K562 (cell line): ENCODE measurements at regions not wholly inside any gene's neighbourhood (a gene's known extent, or its start where the extent isn't known, plus 50 kb on each side); places are given as distances from the start of the nearest gene placed in this dataset.

ENCODE experiments used
- ATAC-seq: fragments of 200-7000 bp; cut with Tn5 transposase; 3 replicates; pipeline ENCODE4 v1.9.1; 2020; ENCODE audit warnings: moderate library complexity
- BruUV-seq: library from RNA; stranded (reverse); fragments of 400-500 nt; replicated peaks from 2 replicates; lab custom pipeline; 2021; lab: Mats Ljungman, UMichigan
- CTCF ChIA-PET: fragments of 300-600 bp; formaldehyde crosslinking; extraction: SDS; loops from one replicate; lab custom pipeline; 2021; ENCODE audit warnings: low intra/inter-chr PET ratio; lab: Yijun Ruan, JAX
- POLR2A ChIA-PET: fragments of 300-600, 350-650 bp; sonication (Branson Sonifier 250); formaldehyde crosslinking; extraction: SDS; loops from one replicate; lab custom pipeline; 2021; ENCODE audit warnings: antibody characterized with exemption, inconsistent platforms; lab: Yijun Ruan, JAX
- DNase-seq, 4 experiments: peaks; one replicate each; pipeline versions ENCODE4 v3.0.0 to v3.0.0-alpha.2; 2011 to 2018; ENCODE audit warnings: low spot score in 3 of 4, mixed read lengths in 3 of 4; ENCODE audit errors: extremely low read depth in 1 of 4
- FAIRE-seq: peaks from 2 replicates; lab custom pipeline; 2011; peaks lifted over from hg19 to GRCh38; lab: Jason Lieb, UNC
- H2AFZ ChIP-seq: 2 replicates; pipeline ENCODE4 v1.6.0; 2011; ENCODE audit warnings: low read depth, low read length, control low read depth, inconsistent platforms
- H3K27ac ChIP-seq: fragments of 200-600 bp; 3 replicates; pipeline ENCODE4 v1.8.0; 2011; ENCODE audit warnings: low read depth, mild to moderate bottlenecking, control low read depth, inconsistent platforms, low read length, moderate library complexity, mixed read lengths; ENCODE audit errors: extremely low read depth
- H3K27me3 ChIP-seq, 2 experiments: fragments of 300-600 bp in 1 of 2; 2 replicates in 1 of 2; 3 replicates in 1 of 2; pipeline versions ENCODE4 v1.6.0 to v1.8.0; 2011; ENCODE audit warnings: inconsistent platforms in 2 of 2, low read length in 2 of 2, mild to moderate bottlenecking in 1 of 2, mixed read lengths in 1 of 2, moderate library complexity in 1 of 2; ENCODE audit not compliant: control insufficient read depth in 2 of 2, insufficient read depth in 2 of 2
- H3K36me3 ChIP-seq: fragments of 300-600 bp; 3 replicates; pipeline ENCODE4 v1.8.0; 2011; ENCODE audit warnings: mild to moderate bottlenecking, low read length, inconsistent platforms; ENCODE audit not compliant: control insufficient read depth, insufficient read depth
- H3K4me1 ChIP-seq, 2 experiments: fragments of 200-600 bp in 1 of 2; replicated peaks in 1 of 2; 2 replicates in 1 of 2; 3 replicates in 1 of 2; pipeline versions ENCODE4 v1.5.1 to v1.8.0; 2011; ENCODE audit warnings: inconsistent platforms in 2 of 2, low read length in 2 of 2, mild to moderate bottlenecking in 1 of 2, mixed read lengths in 1 of 2, moderate library complexity in 1 of 2; ENCODE audit not compliant: control insufficient read depth in 2 of 2, insufficient read depth in 2 of 2
- H3K4me2 ChIP-seq: 2 replicates; pipeline ENCODE4 v1.6.1; 2011; ENCODE audit warnings: low read length, control low read depth, inconsistent platforms, mixed read lengths; ENCODE audit not compliant: insufficient read depth
- H3K4me3 ChIP-seq: fragments of 200-600 bp; sonication (generic), shearing (Covaris generic); 2 replicates; pipeline ENCODE4 v1.5.1; 2016; ENCODE audit warnings: control low read depth, inconsistent platforms
- H3K79me2 ChIP-seq: fragments of 200-600 bp; 3 replicates; pipeline ENCODE4 v1.8.0; 2011; ENCODE audit warnings: low read length, inconsistent platforms; ENCODE audit not compliant: control insufficient read depth, insufficient read depth
- H3K9ac ChIP-seq, 2 experiments: 2 replicates each; pipeline versions ENCODE4 v1.6.0 to v1.6.1; 2011; ENCODE audit warnings: low read depth in 2 of 2, low read length in 2 of 2, control low read depth in 1 of 2, inconsistent platforms in 1 of 2, mild to moderate bottlenecking in 1 of 2, mixed read lengths in 1 of 2; ENCODE audit not compliant: insufficient read depth in 1 of 2
- H3K9me1 ChIP-seq: one replicate; pipeline ENCODE4 v1.6.0; 2011; ENCODE audit warnings: inconsistent platforms, mild to moderate bottlenecking, low read length, moderate library complexity; ENCODE audit not compliant: control insufficient read depth, insufficient read depth
- H3K9me3 ChIP-seq: replicated peaks from 2 replicates; pipeline ENCODE4 v1.5.1; 2011; ENCODE audit warnings: low read depth, low read length, inconsistent platforms; ENCODE audit not compliant: control insufficient read depth, insufficient read depth
- H4K20me1 ChIP-seq: replicated peaks from 2 replicates; pipeline ENCODE4 v1.6.1; 2011; ENCODE audit warnings: low read length, inconsistent platforms, mixed read lengths; ENCODE audit not compliant: control insufficient read depth, insufficient read depth
- ERF ChIP-seq: fragments of 450-650 bp; formaldehyde crosslinking; IDR thresholded peaks from 2 replicates; pipeline ENCODE4 v1.4.0; 2020; ENCODE audit warnings: mild to moderate bottlenecking, mixed read lengths
- MTA2 ChIP-seq: fragments of 450-650 bp; IDR thresholded peaks from 2 replicates; pipeline ENCODE4 v1.6.1; 2016; ENCODE audit warnings: low read depth
- NFIX ChIP-seq: fragments of 250-450 bp; sonication (Bioruptor Pico); IDR thresholded peaks from 2 replicates; pipeline ENCODE4 v1.4.0; 2020; ENCODE audit warnings: low read depth, mild to moderate bottlenecking, moderate library complexity
- THRAP3 ChIP-seq: fragments of 450-650 bp; IDR thresholded peaks from 2 replicates; pipeline ENCODE4 v1.6.1; 2016; ENCODE audit warnings: mild to moderate bottlenecking, inconsistent platforms, borderline replicate concordance
- ZFX ChIP-seq: sonication (generic); formaldehyde crosslinking; IDR thresholded peaks from 2 replicates; pipeline ENCODE4 v1.8.0; 2022; ENCODE audit warnings: mild to moderate bottlenecking, missing genetic modification reagents, moderate library complexity
- WGBS: fragments of 100-300 bp; shearing (Covaris generic); methylation state at CpG from one replicate; pipeline ENCODE4 v1.1.6; 2016; ENCODE audit warnings: low coverage, mixed read lengths; ENCODE audit not compliant: insufficient coverage; ENCODE audit errors: missing lambda C conversion rate; 5-methylcytosine and 5-hydroxymethylcytosine counted together
- in situ Hi-C: fragments of 300-500 bp; cut with MboI; formaldehyde crosslinking; loops from 4 replicates; pipeline ENCODE4 v1.15.0; 2018; ENCODE audit warnings: inconsistent platforms, mixed read lengths
- intact Hi-C: fragments of 100-400 bp; cut with micrococcal nuclease; formaldehyde crosslinking; loops from 2 replicates; pipeline ENCODE4 v1.14.2; 2022
- TF ChIP-seq, protein P1 (sequence below): sonication (generic); formaldehyde crosslinking; IDR thresholded peaks from 2 replicates; pipeline ENCODE4 v1.8.0; 2022; ENCODE audit warnings: mild to moderate bottlenecking, missing genetic modification reagents, borderline replicate concordance

DNA sequence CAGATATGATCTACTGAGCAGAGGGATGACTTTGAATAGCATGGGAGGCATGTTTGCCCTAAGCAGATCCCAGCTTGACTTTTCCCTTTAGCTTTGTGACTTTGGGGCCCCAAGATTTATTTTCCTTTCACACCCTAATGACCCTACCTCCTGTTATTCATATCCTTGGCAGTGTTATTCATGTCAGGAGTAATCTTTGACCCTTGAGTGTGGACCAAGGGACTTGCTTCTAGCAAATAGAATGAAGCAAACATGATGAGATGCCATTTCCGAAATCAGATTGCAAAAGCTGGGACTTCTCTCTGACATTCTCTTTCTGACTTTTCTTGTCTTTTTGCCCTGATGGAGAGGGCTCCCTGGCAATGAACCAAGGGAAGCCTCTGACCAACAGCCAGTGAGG lies 415.4 kb upstream of the PROK2 start:
- BruUV-seq: no TSS peak

More for the DNA sequence above, 415.4 kb upstream of the PROK2 start:
- intact Hi-C loops (no loop called here), in situ Hi-C loops (no loop called here)
- no peak overlapping the region for H3K4me3 ChIP-seq
- CTCF ChIA-PET: no interaction called here
- H2AFZ ChIP-seq: no peak overlapping the region
- H3K9me3 ChIP-seq: no peaks in the 10 kb centered on the region; the same call in 1 of the 2 replicates
- H3K4me1 ChIP-seq: no peaks in the 10 kb centered on the region; a peak in 1 of 5 replicates
- no peaks in the 10 kb centered on the region for H3K79me2 ChIP-seq
- no peak overlapping the region for H3K9ac ChIP-seq
- H3K9me1 ChIP-seq: no peaks in the 10 kb centered on the region
- H3K27me3 ChIP-seq: no peaks in the 10 kb centered on the region
- H3K4me2 ChIP-seq: no peak overlapping the region
- TF ChIP-seq NFIX (CRISPR knock-in tag) (no peak), ERF (CRISPR knock-in tag) (no peak), THRAP3 (no peak), ZFX (no peak), MTA2 (no peak)
- TF ChIP-seq, protein P1, sequence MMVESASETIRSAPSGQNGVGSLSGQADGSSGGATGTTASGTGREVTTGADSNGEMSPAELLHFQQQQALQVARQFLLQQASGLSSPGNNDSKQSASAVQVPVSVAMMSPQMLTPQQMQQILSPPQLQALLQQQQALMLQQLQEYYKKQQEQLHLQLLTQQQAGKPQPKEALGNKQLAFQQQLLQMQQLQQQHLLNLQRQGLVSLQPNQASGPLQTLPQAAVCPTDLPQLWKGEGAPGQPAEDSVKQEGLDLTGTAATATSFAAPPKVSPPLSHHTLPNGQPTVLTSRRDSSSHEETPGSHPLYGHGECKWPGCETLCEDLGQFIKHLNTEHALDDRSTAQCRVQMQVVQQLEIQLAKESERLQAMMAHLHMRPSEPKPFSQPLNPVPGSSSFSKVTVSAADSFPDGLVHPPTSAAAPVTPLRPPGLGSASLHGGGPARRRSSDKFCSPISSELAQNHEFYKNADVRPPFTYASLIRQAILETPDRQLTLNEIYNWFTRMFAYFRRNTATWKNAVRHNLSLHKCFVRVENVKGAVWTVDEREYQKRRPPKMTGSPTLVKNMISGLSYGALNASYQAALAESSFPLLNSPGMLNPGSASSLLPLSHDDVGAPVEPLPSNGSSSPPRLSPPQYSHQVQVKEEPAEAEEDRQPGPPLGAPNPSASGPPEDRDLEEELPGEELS (CRISPR knock-in tag): no peak
- TF ChIP-seq, all 486 proteins: peak for 0
- ATAC-seq: no peak
- H4K20me1 ChIP-seq: no peaks in the 10 kb centered on the region
- no peak for DNase-seq
- 43% methylated on average over 1 of the region's 1 CpG for WGBS
- no peak overlapping the region for H3K27ac ChIP-seq
- no peaks in the 10 kb centered on the region for H3K36me3 ChIP-seq
- FAIRE-seq: no peak
- POLR2A ChIA-PET: no interaction called here
